GM19438 (cell line): ENCODE measurements at regions not wholly inside any gene's neighbourhood (a gene's known extent, or its start where the extent isn't known, plus 50 kb on each side); places are given as distances from the start of the nearest gene placed in this dataset.

Experiments
- ATAC-seq: cut with Tn5 transposase; IDR thresholded peaks from one replicate; pipeline ENCODE4 v1.9.1; 2021; ENCODE audit warnings: low read depth; ENCODE audit not compliant: unreplicated experiment

- ATAC-seq = no peak
Measured at GRCh38 chr10:2982146-2982545, 85.2 kb upstream of the PFKP start.

GRCh38 chr10:2981361-2981801 lies 86.0 kb upstream of the PFKP start:
- ATAC-seq = no peak

- no peak for ATAC-seq
Measured at GRCh38 chr10:2980791-2981360, 86.5 kb upstream of the PFKP start.

- ATAC-seq = no peak
Measured at GRCh38 chr10:2980116-2980515, 87.2 kb upstream of the PFKP start.

GRCh38 chr10:2979306-2979705 lies 88.0 kb upstream of the PFKP start:
- peak; percentile 37 for ATAC-seq

GRCh38 chr10:2978574-2979273 lies 88.6 kb upstream of the PFKP start:
- ATAC-seq = peak; percentile 47

GRCh38 chr10:2978111-2978510 lies 89.2 kb upstream of the PFKP start:
- peak; percentile 48 for ATAC-seq

- ATAC-seq = no peak
Measured at GRCh38 chr10:2974503-2975207, 92.7 kb upstream of the PFKP start.

GRCh38 chr10:2974083-2974482 lies 93.3 kb upstream of the PFKP start:
- no peak for ATAC-seq

GRCh38 chr10:2972810-2973209 lies 94.5 kb upstream of the PFKP start:
- ATAC-seq = no peak

- ATAC-seq = no peak
Measured at GRCh38 chr10:2972216-2972615, 95.1 kb upstream of the PFKP start.

- ATAC-seq = no peak
Measured at GRCh38 chr10:2970190-2970823, 97.0 kb upstream of the PFKP start.

- no peak for ATAC-seq
Measured at GRCh38 chr10:2968401-2969058, 98.8 kb upstream of the PFKP start.

- ATAC-seq = no peak
Measured at GRCh38 chr10:2966134-2966533, 101.2 kb upstream of the PFKP start.

GRCh38 chr10:2964632-2965296 lies 102.6 kb upstream of the PFKP start:
- ATAC-seq = no peak

GRCh38 chr10:2963889-2964631 lies 103.3 kb upstream of the PFKP start:
- ATAC-seq = no peak

- ATAC-seq = no peak
Measured at GRCh38 chr10:2962194-2962593, 105.2 kb upstream of the PFKP start.

- ATAC-seq = no peak
Measured at GRCh38 chr10:2958659-2959058, 108.7 kb upstream of the PFKP start.

- ATAC-seq = no peak
Measured at GRCh38 chr10:2957785-2958184, 109.6 kb upstream of the PFKP start.

GRCh38 chr10:2955064-2955463 lies 112.3 kb upstream of the PFKP start:
- ATAC-seq = no peak
